MM.1S (cell line): ENCODE measurements at regions not wholly inside any gene's neighbourhood (a gene's known extent, or its start where the extent isn't known, plus 50 kb on each side); places are given as distances from the start of the nearest gene placed in this dataset.

Source experiments
- DNase-seq: peaks from one replicate; pipeline ENCODE4 v3.0.0-alpha.2; 2015
- H2AFZ ChIP-seq: fragments of 300-600 bp; sonication (generic); 2 replicates; pipeline ENCODE4 v1.6.0; 2016; ENCODE audit warnings: antibody characterized with exemption, low read length
- H3F3A ChIP-seq: fragments of 300-600 bp; sonication (generic); 2 replicates; pipeline ENCODE4 v1.6.1; 2016; ENCODE audit warnings: mild to moderate bottlenecking, antibody characterized with exemption, low read length, moderate library complexity, mixed read lengths; ENCODE audit not compliant: insufficient read depth
- H3K27ac ChIP-seq: fragments of 300-600 bp; sonication (generic); 2 replicates; pipeline ENCODE4 v1.5.1; 2016; ENCODE audit warnings: mild to moderate bottlenecking, low read length
- H3K27me3 ChIP-seq: fragments of 300-600 bp; sonication (generic); replicated peaks from 2 replicates; pipeline ENCODE4 v1.6.0; 2016; ENCODE audit warnings: low read length; ENCODE audit not compliant: insufficient read depth
- H3K36me3 ChIP-seq: fragments of 300-600 bp; sonication (generic); replicated peaks from 2 replicates; pipeline ENCODE4 v1.6.1; 2016; ENCODE audit warnings: mild to moderate bottlenecking, low read length, mixed read lengths; ENCODE audit not compliant: insufficient read depth
- H3K4me1 ChIP-seq: fragments of 300-600 bp; sonication (generic); 2 replicates; pipeline ENCODE4 v1.6.1; 2016; ENCODE audit warnings: low read length, mixed read lengths
- H3K4me2 ChIP-seq: fragments of 300-600 bp; sonication (generic); 2 replicates; pipeline ENCODE4 v1.6.0; 2016; ENCODE audit warnings: low read depth, low read length
- H3K4me3 ChIP-seq: fragments of 300-600 bp; sonication (generic); 2 replicates; pipeline ENCODE4 v1.5.1; 2016; ENCODE audit warnings: low read length, mixed read lengths
- H3K79me2 ChIP-seq: fragments of 300-600 bp; sonication (generic); 2 replicates; pipeline ENCODE4 v1.6.1; 2016; ENCODE audit warnings: mixed run types, low read length, mixed read lengths
- H3K9ac ChIP-seq: fragments of 300-600 bp; sonication (generic); 2 replicates; pipeline ENCODE4 v1.6.1; 2016; ENCODE audit warnings: low read length, mixed read lengths
- H3K9me2 ChIP-seq: fragments of 300-600 bp; sonication (generic); replicated peaks from 2 replicates; pipeline ENCODE4 v1.6.1; 2016; ENCODE audit warnings: mild to moderate bottlenecking, low read length, mixed read lengths; ENCODE audit not compliant: insufficient read depth
- H3K9me3 ChIP-seq: fragments of 300-600 bp; sonication (generic); replicated peaks from 2 replicates; pipeline ENCODE4 v1.6.1; 2016; ENCODE audit warnings: mild to moderate bottlenecking, low read length, mixed read lengths; ENCODE audit not compliant: insufficient read depth
- H4K20me1 ChIP-seq: fragments of 300-600 bp; sonication (generic); 2 replicates; pipeline ENCODE4 v1.6.1; 2016; ENCODE audit warnings: mild to moderate bottlenecking, low read length, moderate library complexity, mixed read lengths; ENCODE audit not compliant: insufficient read depth
- CTCF ChIP-seq: fragments of 300-600 bp; sonication (generic); IDR thresholded peaks from 2 replicates; pipeline ENCODE4 v1.5.1; 2016; ENCODE audit warnings: antibody characterized with exemption, low read length, mixed read lengths
- EZH2 ChIP-seq: fragments of 300-600 bp; sonication (generic); optimal IDR thresholded peaks from 2 replicates; pipeline ENCODE3; 2017; ENCODE audit warnings: low read depth, mild to moderate bottlenecking, antibody characterized with exemption, low read length, mixed read lengths
- EZH2phosphoT487 ChIP-seq: fragments of 300-600 bp; sonication (generic); IDR thresholded peaks from 2 replicates; pipeline ENCODE4 v1.6.1; 2018; ENCODE audit warnings: antibody characterized with exemption, low read length

GRCh38 chr10:76666891-76667290 lies 970.7 kb downstream of the KCNMA1 start:
- H3K27me3 ChIP-seq: no peaks in the 10 kb centered on the region
- no peaks in the 10 kb centered on the region for H3K36me3 ChIP-seq
- no peak overlapping the region for H3K4me2 ChIP-seq
- H3K9me3 ChIP-seq: no peaks in the 10 kb centered on the region
- no peak for TF ChIP-seq CTCF
- no peaks in the 10 kb centered on the region for H3K4me1 ChIP-seq
- no peak overlapping the region for H3K9ac ChIP-seq
- H3F3A ChIP-seq: no peaks in the 10 kb centered on the region
- no peak overlapping the region for H2AFZ ChIP-seq
- no peak for DNase-seq
- H3K27ac ChIP-seq: no peak overlapping the region
- H4K20me1 ChIP-seq: no peaks in the 10 kb centered on the region
- H3K9me2 ChIP-seq: no peaks in the 10 kb centered on the region
- H3K79me2 ChIP-seq: no peaks in the 10 kb centered on the region
- no peak overlapping the region for H3K4me3 ChIP-seq

- TF ChIP-seq EZH2 (no peak), CTCF (no peak), EZH2phosphoT487 (no peak)
- H4K20me1 ChIP-seq: no peaks in the 10 kb centered on the region
- no peak for DNase-seq
Measured at GRCh38 chr10:76665029-76665428, 972.6 kb downstream of the KCNMA1 start.

GRCh38 chr10:76657337-76658012 lies 980.1 kb downstream of the KCNMA1 start:
- H4K20me1 ChIP-seq: no peaks in the 10 kb centered on the region
- H3K4me2 ChIP-seq: peak overlapping the region; percentile 24; the same call in 1 of the 2 replicates
- no peak overlapping the region for H3K27ac ChIP-seq
- TF ChIP-seq EZH2 (no peak), CTCF (no peak), EZH2phosphoT487 (no peak)
- H3K27me3 ChIP-seq: no peaks in the 10 kb centered on the region
- H2AFZ ChIP-seq: no peak overlapping the region
- H3K79me2 ChIP-seq: no peaks in the 10 kb centered on the region
- H3K4me1 ChIP-seq: peaks cover 8% of the 10 kb centered on the region; the same call in 1 of the 2 replicates
- H3K9me3 ChIP-seq: no peaks in the 10 kb centered on the region
- H3K36me3 ChIP-seq: no peaks in the 10 kb centered on the region
- no peak overlapping the region for H3K9ac ChIP-seq
- peak; percentile 62 for DNase-seq
- H3K4me3 ChIP-seq: no peak overlapping the region
- peaks cover 4% of the 10 kb centered on the region; the same call in 1 of the 2 replicates for H3F3A ChIP-seq
- H3K9me2 ChIP-seq: no peaks in the 10 kb centered on the region

More at GRCh38 chr10:76665029-76665428, 972.6 kb downstream of the KCNMA1 start:
- Histone ChIP-seq H3K27ac (no peak overlapping the region), H3K9me3 (no peaks in the 10 kb centered on the region), H3K27me3 (no peaks in the 10 kb centered on the region), H3K4me1 (no peaks in the 10 kb centered on the region), H3K36me3 (no peaks in the 10 kb centered on the region), H3K9me2 (no peaks in the 10 kb centered on the region), H3K79me2 (no peaks in the 10 kb centered on the region), H3K9ac (no peak overlapping the region), H3K4me3 (no peak overlapping the region), H3F3A (no peaks in the 10 kb centered on the region), H3K4me2 (no peak overlapping the region), H2AFZ (no peak overlapping the region)
